Duodenal mucosa (tissue), 2 donors: ENCODE measurements at regions not wholly inside any gene's neighbourhood (a gene's known extent, or its start where the extent isn't known, plus 50 kb on each side); places are given as distances from the start of the nearest gene placed in this dataset.

Source experiments
- H3K27ac ChIP-seq: one replicate; pipeline ENCODE4 v1.7.0; 2013; ENCODE audit warnings: low read depth, low read length
- H3K27me3 ChIP-seq, 2 donors: one replicate each; pipeline ENCODE4 v1.7.0; 2013; ENCODE audit warnings: low read length in 2 of 2, control low read depth in 1 of 2; ENCODE audit not compliant: insufficient read depth in 2 of 2, control insufficient read depth in 1 of 2
- H3K36me3 ChIP-seq, 2 donors: one replicate each; pipeline ENCODE4 v1.7.0; 2013; ENCODE audit warnings: low read length in 2 of 2, control low read depth in 1 of 2; ENCODE audit not compliant: insufficient read depth in 2 of 2, control insufficient read depth in 1 of 2
- H3K4me1 ChIP-seq, 2 donors: one replicate each; pipeline ENCODE4 v1.7.0; 2013; ENCODE audit warnings: low read length in 2 of 2, control low read depth in 1 of 2; ENCODE audit not compliant: insufficient read depth in 2 of 2, control insufficient read depth in 1 of 2
- H3K4me3 ChIP-seq, 2 donors: one replicate each; pipeline ENCODE4 v1.7.0; 2013; ENCODE audit warnings: low read length in 2 of 2, low read depth in 1 of 2
- H3K9ac ChIP-seq, 2 donors: one replicate each; pipeline ENCODE4 v1.7.0; 2013; ENCODE audit warnings: low read length in 2 of 2, low read depth in 1 of 2
- H3K9me3 ChIP-seq, 2 donors: one replicate each; pipeline ENCODE4 v1.7.0; 2013; ENCODE audit warnings: low read length in 2 of 2, control low read depth in 1 of 2; ENCODE audit not compliant: control insufficient read depth in 1 of 2

DNA sequence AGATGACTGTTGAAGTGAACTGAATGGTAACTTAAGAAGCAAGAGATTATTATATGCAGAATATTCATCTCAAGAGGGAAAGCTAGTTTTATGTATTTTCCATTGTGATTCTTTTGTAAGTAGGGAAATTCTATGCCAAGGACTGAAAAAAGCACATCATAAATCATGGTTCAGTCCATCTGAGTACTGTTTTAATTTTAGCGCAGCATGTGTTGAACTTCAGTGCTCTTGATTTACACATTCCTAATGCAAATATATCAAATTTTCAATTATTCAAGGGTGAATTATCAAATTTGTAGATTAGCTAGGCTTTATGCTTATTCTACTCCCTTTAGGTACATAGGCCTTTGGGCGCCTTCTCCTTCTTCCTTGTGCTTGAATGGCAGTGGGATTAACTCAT, 50.3 kb upstream of the TCF12 start:
- H3K4me1 ChIP-seq, result no peaks in the 10 kb centered on the region
- H3K9me3 ChIP-seq, result no peaks in the 10 kb centered on the region
- no peak overlapping the region for H3K27ac ChIP-seq
- no peaks in the 10 kb centered on the region for H3K36me3 ChIP-seq
- H3K27me3 ChIP-seq, result no peaks in the 10 kb centered on the region
- H3K4me3 ChIP-seq, result no peak overlapping the region
- H3K9ac ChIP-seq, result no peak overlapping the region

DNA sequence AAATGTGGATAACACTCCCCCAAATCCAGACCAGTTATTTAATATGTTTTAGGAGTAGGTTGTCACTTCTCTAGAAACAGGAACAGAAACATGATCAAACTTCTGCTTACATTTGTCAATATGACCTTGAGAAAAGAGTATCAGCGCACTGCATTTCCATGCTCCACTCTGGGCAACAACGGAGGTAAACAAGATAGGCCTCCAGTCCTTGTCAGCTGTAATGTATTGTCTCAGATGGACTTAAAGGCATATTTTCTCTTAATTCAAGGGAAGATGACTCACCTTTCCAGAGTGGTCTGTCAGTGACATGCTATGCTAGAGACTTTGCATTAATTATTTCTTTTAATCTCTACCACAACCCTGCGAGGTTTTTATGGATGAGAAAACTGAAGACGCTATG, 51.6 kb upstream of the TCF12 start:
- Histone ChIP-seq H3K4me1 (no peaks in the 10 kb centered on the region), H3K27me3 (no peaks in the 10 kb centered on the region), H3K9ac (no peak overlapping the region), H3K4me3 (no peak overlapping the region), H3K9me3 (no peaks in the 10 kb centered on the region), H3K36me3 (no peaks in the 10 kb centered on the region), H3K27ac (no peak overlapping the region)

- H3K36me3 ChIP-seq, result no peaks in the 10 kb centered on the region
- no peaks in the 10 kb centered on the region for H3K9me3 ChIP-seq
- H3K4me3 ChIP-seq, result no peak overlapping the region
- no peak overlapping the region for H3K9ac ChIP-seq
- no peak overlapping the region for H3K27ac ChIP-seq
- H3K27me3 ChIP-seq, result no peaks in the 10 kb centered on the region
- H3K4me1 ChIP-seq, result no peaks in the 10 kb centered on the region
Observed at GRCh38 chr15:56857828-56858227, 60.6 kb upstream of the TCF12 start.

GRCh38 chr15:56856934-56857333, 61.5 kb upstream of the TCF12 start:
- H3K9ac ChIP-seq, result no peak overlapping the region
- H3K27ac ChIP-seq, result no peak overlapping the region
- H3K27me3 ChIP-seq, result no peaks in the 10 kb centered on the region
- H3K4me3 ChIP-seq, result no peak overlapping the region
- no peaks in the 10 kb centered on the region for H3K36me3 ChIP-seq
- no peaks in the 10 kb centered on the region for H3K4me1 ChIP-seq
- no peaks in the 10 kb centered on the region for H3K9me3 ChIP-seq

DNA sequence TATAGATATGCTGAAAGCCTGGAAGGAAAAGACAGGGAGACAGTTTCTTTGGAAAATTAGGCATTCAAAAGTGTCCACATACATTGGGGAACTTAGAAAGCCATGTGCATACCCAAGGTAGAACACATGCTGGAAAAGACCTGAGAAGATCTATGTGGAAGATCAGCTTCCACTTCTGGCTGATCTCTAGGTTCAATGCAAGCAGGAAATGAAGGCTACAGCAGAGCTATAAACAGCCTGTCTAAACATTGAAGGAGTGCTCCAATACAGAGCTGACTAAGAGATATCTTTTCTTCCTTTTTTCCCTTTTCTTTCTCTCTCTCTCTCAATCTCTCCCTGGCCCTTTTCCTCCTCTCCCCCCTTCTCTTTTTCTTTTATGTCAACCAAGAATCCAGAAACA, 73.6 kb upstream of the TCF12 start:
- Histone ChIP-seq H3K9me3 (no peaks in the 10 kb centered on the region), H3K4me3 (no peak overlapping the region), H3K9ac (no peak overlapping the region), H3K27ac (no peak overlapping the region), H3K4me1 (peaks cover 0 to 6% of the 10 kb centered on the region in 2 donors), H3K27me3 (no peaks in the 10 kb centered on the region), H3K36me3 (no peaks in the 10 kb centered on the region)

DNA sequence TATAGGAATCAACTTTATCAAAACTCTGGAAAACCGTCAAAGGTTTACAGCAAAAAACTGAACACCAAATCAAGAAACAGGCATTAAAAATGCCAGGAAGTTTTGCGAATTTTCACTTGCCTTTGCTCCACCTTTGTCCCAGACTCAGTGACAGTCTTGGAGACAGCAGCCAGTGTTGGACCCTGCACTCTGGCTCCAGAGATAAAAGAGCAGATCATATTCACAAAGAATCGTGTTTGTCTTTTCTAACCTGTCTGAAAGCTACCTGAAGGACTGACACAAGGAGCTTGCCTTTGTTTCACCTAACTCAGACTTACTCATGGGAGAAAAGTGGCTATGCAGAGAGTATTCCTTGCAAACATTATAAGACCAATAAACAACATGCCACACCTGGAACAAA, 74.0 kb upstream of the TCF12 start:
- Histone ChIP-seq H3K9ac (no peak overlapping the region), H3K27ac (no peak overlapping the region), H3K9me3 (no peaks in the 10 kb centered on the region), H3K4me3 (no peak overlapping the region), H3K4me1 (peaks cover 0 to 6% of the 10 kb centered on the region in 2 donors), H3K36me3 (no peaks in the 10 kb centered on the region), H3K27me3 (no peaks in the 10 kb centered on the region)

DNA sequence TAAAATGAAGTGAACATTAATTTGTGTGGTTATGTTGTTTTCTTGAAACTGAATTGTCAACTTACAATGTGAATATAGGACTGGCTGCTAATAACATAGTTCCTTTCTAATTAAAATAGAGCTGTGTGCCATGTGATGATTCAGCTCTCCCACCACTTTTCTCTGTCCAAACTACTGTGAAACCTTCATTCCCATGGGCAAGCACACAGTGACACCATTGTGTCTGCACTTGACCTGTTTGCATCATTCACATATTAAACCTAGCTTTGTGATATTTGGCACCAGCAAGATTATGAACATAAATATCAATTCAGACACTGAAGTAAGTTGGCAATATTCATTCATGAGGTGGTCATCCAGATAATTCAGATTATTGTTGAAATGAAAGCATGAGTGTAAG, 78.8 kb upstream of the TCF12 start:
- H3K9me3 ChIP-seq, result no peaks in the 10 kb centered on the region
- no peaks in the 10 kb centered on the region for H3K27me3 ChIP-seq
- H3K36me3 ChIP-seq, result no peaks in the 10 kb centered on the region
- no peak overlapping the region for H3K4me3 ChIP-seq
- no peak overlapping the region for H3K9ac ChIP-seq
- peaks cover 0 to 1% of the 10 kb centered on the region in 2 donors for H3K4me1 ChIP-seq
- H3K27ac ChIP-seq, result no peak overlapping the region

- H3K9ac ChIP-seq, result no peak overlapping the region
- H3K27me3 ChIP-seq, result no peaks in the 10 kb centered on the region
- H3K4me1 ChIP-seq, result no peaks in the 10 kb centered on the region
- no peaks in the 10 kb centered on the region for H3K36me3 ChIP-seq
- no peaks in the 10 kb centered on the region for H3K9me3 ChIP-seq
- H3K4me3 ChIP-seq, result no peak overlapping the region
- no peak overlapping the region for H3K27ac ChIP-seq
Observed at GRCh38 chr15:56839099-56839498, 79.3 kb upstream of the TCF12 start.

- Histone ChIP-seq H3K36me3 (no peaks in the 10 kb centered on the region), H3K9me3 (no peaks in the 10 kb centered on the region), H3K4me1 (no peaks in the 10 kb centered on the region), H3K27ac (no peak overlapping the region), H3K4me3 (no peak overlapping the region), H3K27me3 (no peaks in the 10 kb centered on the region), H3K9ac (no peak overlapping the region)
Observed at GRCh38 chr15:56838085-56838484, 80.4 kb upstream of the TCF12 start.

- no peaks in the 10 kb centered on the region for H3K9me3 ChIP-seq
- H3K36me3 ChIP-seq, result no peaks in the 10 kb centered on the region
- no peak overlapping the region for H3K9ac ChIP-seq
- H3K27me3 ChIP-seq, result no peaks in the 10 kb centered on the region
- H3K4me1 ChIP-seq, result peaks cover 0 to 1% of the 10 kb centered on the region in 2 donors
- H3K4me3 ChIP-seq, result no peak overlapping the region
- H3K27ac ChIP-seq, result no peak overlapping the region
Observed at GRCh38 chr15:56837273-56837672, 81.2 kb upstream of the TCF12 start.

DNA sequence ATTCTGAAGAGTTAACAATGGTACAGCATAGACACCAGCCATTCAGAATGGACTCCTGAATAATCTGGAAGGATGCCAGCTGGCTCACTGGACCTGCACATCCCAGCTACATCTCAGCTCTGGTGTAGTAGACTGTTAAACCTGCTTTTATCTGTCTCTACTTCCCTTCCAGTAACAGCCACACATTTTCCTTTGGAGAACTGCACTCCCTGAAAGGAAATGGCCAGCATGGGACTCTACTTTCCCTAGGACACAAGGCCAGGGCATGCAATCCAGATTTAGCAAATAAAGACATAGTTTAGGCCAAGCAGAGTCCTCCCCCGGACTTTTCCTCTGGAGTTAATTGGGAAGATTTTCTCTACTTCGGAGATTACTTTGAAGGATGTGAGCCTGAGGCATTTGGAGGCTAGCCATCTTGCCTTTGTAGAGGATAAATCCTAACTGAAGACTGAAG, 82.7 kb upstream of the TCF12 start:
- Histone ChIP-seq H3K36me3 (no peaks in the 10 kb centered on the region), H3K27me3 (no peaks in the 10 kb centered on the region), H3K9ac (no peak overlapping the region), H3K4me3 (no peak overlapping the region), H3K9me3 (no peaks in the 10 kb centered on the region), H3K27ac (no peak overlapping the region), H3K4me1 (peaks cover 0 to 6% of the 10 kb centered on the region in 2 donors)
